ENCODE measurements at regions not wholly inside any gene's neighbourhood (a gene's known extent, or its start where the extent isn't known, plus 50 kb on each side); places are given as distances from the start of the nearest gene placed in this dataset.

- DNase-seq, result no peak
- Histone ChIP-seq H3K36me3 (no peaks in the 10 kb centered on the region), H3K4me1 (no peaks in the 10 kb centered on the region), H3K4me3 (no peak overlapping the region), H3K27me3 (no peaks in the 10 kb centered on the region), H3K9me3 (peaks cover 0 to 12% (median 0%) of the 10 kb centered on the region in 11 donors), H3K27ac (no peak overlapping the region)
- intact Hi-C loops (cut with DNase I), result no loop called here
- no peak for TF ChIP-seq CTCF (IDR thresholded peaks at IDR 0.05)
- no peak for ATAC-seq
- 38 to 52% methylated on average over 1 of the region's 1 CpG for WGBS, 2 donors
Measured at GRCh38 chr11:38721586-38722315, 2123.7 kb upstream of the RAG2 start.

GRCh38 chr11:38718659-38719058 is 2120.6 kb upstream of the RAG2 start:
- peaks cover 0 to 4% (median 0%) of the 10 kb centered on the region in 11 donors for H3K9me3 ChIP-seq
- intact Hi-C loops (cut with DNase I), result no loop called here
- WGBS, 2 donors, result 44 to 49% methylated on average over 1 of the region's 1 CpG
- no peak for TF ChIP-seq CTCF (IDR thresholded peaks at IDR 0.05)
- no peaks in the 10 kb centered on the region for H3K36me3 ChIP-seq
- H3K4me3 ChIP-seq, result no peak overlapping the region
- no peak overlapping the region for H3K27ac ChIP-seq
- H3K27me3 ChIP-seq, result no peaks in the 10 kb centered on the region
- no peaks in the 10 kb centered on the region for H3K4me1 ChIP-seq
- no peak for DNase-seq
- ATAC-seq, result no peak

GRCh38 chr11:38718049-38718448 is 2120.0 kb upstream of the RAG2 start:
- no peaks in the 10 kb centered on the region for H3K27me3 ChIP-seq
- DNase-seq (no peak), ATAC-seq (no peak)
- H3K9me3 ChIP-seq, result peaks cover 0 to 4% (median 0%) of the 10 kb centered on the region in 11 donors
- no peak overlapping the region for H3K4me3 ChIP-seq
- WGBS, 2 donors, result 46 to 58% methylated on average over 2 of the region's 2 CpGs
- no peak overlapping the region for H3K27ac ChIP-seq
- H3K4me1 ChIP-seq, result no peaks in the 10 kb centered on the region
- no peaks in the 10 kb centered on the region for H3K36me3 ChIP-seq
- TF ChIP-seq CTCF (IDR thresholded peaks at IDR 0.05), result no peak
- intact Hi-C loops (cut with DNase I), result no loop called here

- Histone ChIP-seq H3K36me3 (no peaks in the 10 kb centered on the region), H3K9me3 (peaks cover 0 to 2% (median 0%) of the 10 kb centered on the region in 11 donors), H3K27ac (no peak overlapping the region), H3K4me1 (no peaks in the 10 kb centered on the region), H3K27me3 (no peaks in the 10 kb centered on the region), H3K4me3 (no peak overlapping the region)
- no peak for ATAC-seq
- no peak for TF ChIP-seq CTCF (IDR thresholded peaks at IDR 0.05)
- DNase-seq, result no peak
- intact Hi-C loops (cut with DNase I), result no loop called here
Measured at GRCh38 chr11:38711110-38711509, 2113.1 kb upstream of the RAG2 start.

Data from heart right ventricle (tissue), 16 donors.